HepG2 (cell line): ENCODE measurements at regions not wholly inside any gene's neighbourhood (a gene's known extent, or its start where the extent isn't known, plus 50 kb on each side); places are given as distances from the start of the nearest gene placed in this dataset.

Experiments
- ATAC-seq: fragments of 200-7000 bp; cut with Tn5 transposase; 3 replicates; pipeline ENCODE4 v1.9.1; 2020; ENCODE audit warnings: mild to moderate bottlenecking, moderate library complexity
- BruUV-seq: library from RNA; stranded (reverse); fragments of 400-500 nt; replicated peaks from 2 replicates; lab custom pipeline; 2021; lab: Mats Ljungman, UMichigan
- CTCF ChIA-PET: fragments of 300-600 bp; formaldehyde crosslinking; extraction: SDS; loops from one replicate; lab custom pipeline; 2021; ENCODE audit warnings: low total read pairs, inconsistent platforms, low intra/inter-chr PET ratio; lab: Yijun Ruan, JAX
- POLR2A ChIA-PET: fragments of 350-600 bp; sonication (Branson Sonifier 250); formaldehyde crosslinking; loops from one replicate; lab custom pipeline; 2020; ENCODE audit warnings: antibody characterized with exemption, inconsistent platforms; lab: Yijun Ruan, JAX
- DNase-seq: peaks from one replicate; pipeline ENCODE4 v3.0.0-alpha.2; 2015; ENCODE audit warnings: low spot score
- FAIRE-seq: peaks from 3 replicates; lab custom pipeline; 2011; peaks lifted over from hg19 to GRCh38; lab: Jason Lieb, UNC
- H2AFZ ChIP-seq: one replicate; pipeline ENCODE4 v1.6.1; 2011; ENCODE audit warnings: low read length, inconsistent platforms
- H3K27ac ChIP-seq: fragments of 300-600 bp; 3 replicates; pipeline ENCODE4 v1.8.0; 2011; ENCODE audit warnings: mixed run types, mild to moderate bottlenecking, mixed read lengths, low read length, inconsistent platforms; ENCODE audit not compliant: insufficient read depth; ENCODE audit errors: extremely low read length
- H3K27me3 ChIP-seq, 2 experiments: fragments of 200-600 bp in 1 of 2; 2 replicates in 1 of 2; 3 replicates in 1 of 2; pipeline versions ENCODE4 v1.6.0 to v1.8.0; 2011; ENCODE audit warnings: low read length in 2 of 2, mild to moderate bottlenecking in 2 of 2, moderate library complexity in 2 of 2, inconsistent platforms in 1 of 2; ENCODE audit not compliant: insufficient read depth in 2 of 2, control insufficient read depth in 1 of 2
- H3K36me3 ChIP-seq, 2 experiments: fragments of 200-600 bp in 1 of 2; replicated peaks in 1 of 2; 2 replicates in 1 of 2; 3 replicates in 1 of 2; pipeline versions ENCODE4 v1.5.1 to v1.8.0; 2011; ENCODE audit warnings: low read length in 2 of 2, inconsistent platforms in 1 of 2; ENCODE audit not compliant: insufficient read depth in 2 of 2, control insufficient read depth in 1 of 2
- H3K4me1 ChIP-seq: 2 replicates; pipeline ENCODE4 v1.5.1; 2012; ENCODE audit warnings: low read length, inconsistent platforms; ENCODE audit not compliant: insufficient read depth
- H3K4me2 ChIP-seq: 2 replicates; pipeline ENCODE4 v1.6.0; 2011; ENCODE audit warnings: low read depth, low read length, inconsistent platforms
- H3K4me3 ChIP-seq, 3 experiments: fragments of 200-600 bp in 1 of 3; sonication (generic), shearing (Covaris generic) in 1 of 3; replicated peaks in 1 of 3; 2 replicates each; pipeline ENCODE4 v1.5.1; 2011 to 2016; ENCODE audit warnings: low read length in 3 of 3, inconsistent platforms in 2 of 3, low read depth in 2 of 3, mild to moderate bottlenecking in 2 of 3, control low read depth in 1 of 3, mixed read lengths in 1 of 3; ENCODE audit not compliant: insufficient read depth in 1 of 3
- H3K79me2 ChIP-seq: one replicate; pipeline ENCODE4 v1.6.1; 2011; ENCODE audit warnings: low read length, inconsistent platforms; ENCODE audit not compliant: insufficient read depth
- H3K9ac ChIP-seq: 2 replicates; pipeline ENCODE4 v1.6.0; 2011; ENCODE audit warnings: mild to moderate bottlenecking, low read depth, low read length, inconsistent platforms; ENCODE audit not compliant: insufficient read depth
- H3K9me3 ChIP-seq: 2 replicates; pipeline ENCODE4 v1.5.1; 2012; ENCODE audit warnings: mild to moderate bottlenecking, low read length
- H4K20me1 ChIP-seq: 2 replicates; pipeline ENCODE4 v1.6.0; 2011; ENCODE audit warnings: inconsistent platforms, mild to moderate bottlenecking, low read length, moderate library complexity; ENCODE audit not compliant: insufficient read depth
- JUND ChIP-seq: sonication (generic); formaldehyde crosslinking; IDR thresholded peaks from 2 replicates; pipeline ENCODE4 v1.8.0; 2022; ENCODE audit warnings: mild to moderate bottlenecking, missing genetic modification reagents
- NPAS2 ChIP-seq: sonication (generic); formaldehyde crosslinking; IDR thresholded peaks from 2 replicates; pipeline ENCODE4 v1.8.0; 2022; ENCODE audit warnings: mild to moderate bottlenecking, missing genetic modification reagents, borderline replicate concordance
- NR2F1 ChIP-seq, 2 experiments: fragments of 450-650 bp in 1 of 2; formaldehyde crosslinking in 1 of 2; IDR thresholded peaks; 2 replicates each; pipeline versions ENCODE4 v1.5.0 to v1.6.1; 2016 to 2020; ENCODE audit warnings: mild to moderate bottlenecking in 1 of 2, missing compliant biosample characterization in 1 of 2, missing genetic modification reagents in 1 of 2, moderate library complexity in 1 of 2
- SAP130 ChIP-seq: IDR thresholded peaks from 2 replicates; pipeline ENCODE4 v1.6.1; 2016; ENCODE audit warnings: low read depth
- SOX13 ChIP-seq, 3 experiments: fragments of 450-650 bp in 1 of 3; sonication (generic) in 1 of 3; formaldehyde crosslinking in 1 of 3; IDR thresholded peaks in 2 of 3; conservative IDR thresholded peaks in 1 of 3; 2 replicates each; pipeline versions ENCODE4 v1.5.0 to v1.6.1; 2016 to 2020; ENCODE audit warnings: antibody characterized with exemption in 1 of 3, mild to moderate bottlenecking in 1 of 3, missing compliant biosample characterization in 1 of 3, missing genetic modification reagents in 1 of 3, moderate library complexity in 1 of 3
- TEAD3 ChIP-seq: optimal IDR thresholded peaks from 2 replicates; pipeline ENCODE3; 2016; ENCODE audit warnings: borderline replicate concordance
- ZNF20 ChIP-seq: sonication (generic); formaldehyde crosslinking; IDR thresholded peaks from 2 replicates; pipeline ENCODE4 v1.4.0; 2020; ENCODE audit warnings: mild to moderate bottlenecking, moderate library complexity, missing genetic modification reagents
- ZNF264 ChIP-seq: sonication (generic); formaldehyde crosslinking; IDR thresholded peaks from 2 replicates; pipeline ENCODE4 v1.4.0; 2020; ENCODE audit warnings: missing genetic modification reagents
- ZNF784 ChIP-seq: sonication (generic); formaldehyde crosslinking; IDR thresholded peaks from 2 replicates; pipeline ENCODE4 v1.5.1; 2020; ENCODE audit warnings: missing genetic modification reagents, mild to moderate bottlenecking, borderline replicate concordance
- WGBS: methylation state at CpG from one replicate; pipeline ENCODE4 v1.1.6; 2017; ENCODE audit warnings: low lambda C conversion rate; 5-methylcytosine and 5-hydroxymethylcytosine counted together
- in situ Hi-C: cut with HindIII; loops from 2 replicates; pipeline ENCODE4 v1.10.0; 2017; ENCODE audit warnings: low pct_unique_long_range_greater_than_20kb; ENCODE audit not compliant: extremely low pct_ligation_motif_present
- intact Hi-C: fragments of 100-400 bp; cut with micrococcal nuclease; formaldehyde crosslinking; loops from one replicate; pipeline ENCODE4 v1.10.0; 2022; ENCODE audit not compliant: unreplicated experiment

DNA sequence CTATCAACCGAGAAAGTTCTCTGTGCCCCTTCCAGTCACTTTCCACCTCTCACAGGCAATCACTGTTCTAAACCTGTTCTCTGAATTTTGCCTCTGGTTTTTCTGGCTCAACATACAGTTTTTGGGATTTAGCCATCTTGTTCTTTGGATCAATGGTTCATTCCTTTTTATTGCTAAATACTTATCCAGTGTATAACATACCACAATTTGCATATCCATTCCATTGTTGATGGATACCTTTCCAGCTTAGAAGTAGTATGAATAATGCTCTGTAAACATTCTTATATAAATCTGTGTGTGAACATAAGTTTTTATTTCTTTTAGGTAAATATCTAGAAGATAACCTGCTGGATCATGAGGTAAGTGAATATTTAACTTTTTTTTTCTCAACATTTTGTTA is 87.8 kb upstream of the FNDC3B start:
- H3K79me2 ChIP-seq, result no peaks in the 10 kb centered on the region
- no peaks in the 10 kb centered on the region for H3K9me3 ChIP-seq
- no TSS peak for BruUV-seq
- H3K4me2 ChIP-seq, result no peak overlapping the region
- TF ChIP-seq SAP130 (0 out of 2 replicates have a peak, but pooled peaks have one; percentile 6), NPAS2 (no peak), SOX13 (IDR thresholded peaks at IDR 0.05) (no peak), SOX13 (CRISPR knock-in tag; conservative IDR thresholded peaks at IDR 0.05 in 1 of 2, IDR thresholded peaks at IDR 0.05 in 1 of 2) (0 out of 4 replicates have a peak, but pooled peaks of 1 of the 2 experiments have one; percentile 11), NR2F1 (CRISPR knock-in tag; IDR thresholded peaks at IDR 0.05) (no peak), TEAD3 (CRISPR knock-in tag) (no peak), ZNF264 (CRISPR knock-in tag) (no peak), ZNF784 (CRISPR knock-in tag) (no peak), JUND (CRISPR knock-in tag) (no peak), ZNF20 (CRISPR knock-in tag) (no peak)
- ATAC-seq (no peak), FAIRE-seq (no peak), DNase-seq (no peak)
- POLR2A ChIA-PET, result interaction anchor here (0.7 to 3.1 kb wide), 2 partner anchors 10 to 15 kb away, joined by 3 to 18 read pairs; no protein-coding TSS in a partner anchor
- H3K27ac ChIP-seq, result no peak overlapping the region
- H3K27me3 ChIP-seq, result no peaks in the 10 kb centered on the region
- H3K9ac ChIP-seq, result no peak overlapping the region
- H3K4me3 ChIP-seq, result no peak overlapping the region
- in situ Hi-C loops, result no loop called here
- intact Hi-C loops, result loop anchor here (10.0 kb wide), 1 partner anchor 107 kb away; the partner anchor contains the start of gene TMEM212
- peaks cover 81% of the 10 kb centered on the region for H3K4me1 ChIP-seq
- WGBS, result 90% methylated on average over 1 of the region's 1 CpG
- H2AFZ ChIP-seq, result no peak overlapping the region
- H4K20me1 ChIP-seq, result no peaks in the 10 kb centered on the region
- CTCF ChIA-PET, result no interaction called here
- no peaks in the 10 kb centered on the region for H3K36me3 ChIP-seq
